ENCODE measurements at regions not wholly inside any gene's neighbourhood (a gene's known extent, or its start where the extent isn't known, plus 50 kb on each side); places are given as distances from the start of the nearest gene placed in this dataset.
"Not testable (repeated sequence)": the region's sequence is repeated elsewhere in the genome, so short reads cannot be mapped to it uniquely, and the experiment has no call there.

DNA sequence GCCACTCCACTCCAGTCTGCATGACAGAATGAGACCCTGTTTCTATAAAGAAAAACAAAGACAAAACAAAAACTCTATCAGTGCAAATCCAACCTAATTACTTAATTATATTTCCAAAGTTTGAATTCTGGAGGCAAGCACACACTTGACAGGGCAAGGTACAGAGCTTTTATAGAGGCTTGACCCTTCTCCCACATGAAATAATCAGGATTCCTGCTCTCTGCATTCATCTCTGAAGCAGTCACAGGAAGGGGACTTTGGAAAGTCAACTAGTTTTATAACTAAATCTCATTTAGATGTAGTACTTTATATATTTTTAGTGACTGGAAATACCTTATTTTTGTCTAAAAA, 91.9 kb upstream of the CHD1 start:
- no peak overlapping the region for H3K4me3 ChIP-seq
- H3K27ac ChIP-seq: no peak overlapping the region

GRCh38 chr5:99019812-99020697, 91.2 kb upstream of the CHD1 start:
- peak; percentile 64 for DNase-seq (ENCODE audit: low read depth, low spot score)
- H3K36me3 ChIP-seq (ENCODE audit: insufficient read depth, low read length): no peaks in the 10 kb centered on the region
- no peaks in the 10 kb centered on the region for H3K9me3 ChIP-seq (ENCODE audit: low read depth, low read length)
- no peak for TF ChIP-seq EZH2 (IDR thresholded peaks at IDR 0.05)
- TF ChIP-seq POLR2AphosphoS5 (IDR thresholded peaks at IDR 0.05; ENCODE audit: borderline replicate concordance, low read depth, low read length): no peak; the same call in 1 of the 2 replicates
- TF ChIP-seq FOXP2 (optimal IDR thresholded peaks at IDR 0.05; ENCODE audit: control extremely low read depth, extremely low read length, insufficient read depth): no peak
- H3K27ac ChIP-seq: peak overlapping the region; percentile 51; the same call in 1 of the 2 replicates
- no peak overlapping the region for H3K4me3 ChIP-seq
- H3K9ac ChIP-seq (ENCODE audit: insufficient read length): no peak overlapping the region

More for the DNA sequence above, 91.9 kb upstream of the CHD1 start:
- H3K9ac ChIP-seq (ENCODE audit: insufficient read length): no peak overlapping the region
- H3K36me3 ChIP-seq (ENCODE audit: insufficient read depth, low read length): no peaks in the 10 kb centered on the region
- TF ChIP-seq FOXP2 (optimal IDR thresholded peaks at IDR 0.05; ENCODE audit: control extremely low read depth, extremely low read length, insufficient read depth) (no peak), POLR2AphosphoS5 (IDR thresholded peaks at IDR 0.05; ENCODE audit: borderline replicate concordance, low read depth, low read length) (no peak), EZH2 (IDR thresholded peaks at IDR 0.05) (no peak)
- H3K9me3 ChIP-seq (ENCODE audit: low read depth, low read length): no peaks in the 10 kb centered on the region
- DNase-seq (ENCODE audit: low read depth, low spot score): no peak

DNA sequence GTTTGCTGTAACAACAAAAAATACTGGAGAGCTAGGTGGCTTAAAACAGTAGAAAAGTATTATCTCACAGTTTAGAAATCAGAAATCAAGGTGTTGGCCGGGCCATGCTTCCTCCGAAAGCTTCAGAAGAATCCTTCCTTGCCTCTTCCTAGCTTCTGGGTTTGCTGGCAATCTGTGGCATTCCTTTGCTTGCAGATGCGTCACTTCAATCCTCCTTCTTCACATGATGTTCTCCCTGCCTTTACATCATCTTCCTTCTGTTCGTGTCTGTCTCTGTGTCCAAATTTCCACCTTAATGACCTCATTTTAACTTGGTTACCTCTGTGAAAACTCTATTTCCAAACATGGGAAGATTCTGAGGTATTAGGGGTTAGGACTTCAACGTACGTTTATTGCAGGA, 90.4 kb upstream of the CHD1 start:
- no peak overlapping the region for H3K27ac ChIP-seq
- DNase-seq (ENCODE audit: low read depth, low spot score): no peak
- no peak overlapping the region for H3K4me3 ChIP-seq
- TF ChIP-seq FOXP2 (optimal IDR thresholded peaks at IDR 0.05; ENCODE audit: control extremely low read depth, extremely low read length, insufficient read depth) (no peak), EZH2 (IDR thresholded peaks at IDR 0.05) (no peak), POLR2AphosphoS5 (IDR thresholded peaks at IDR 0.05; ENCODE audit: borderline replicate concordance, low read depth, low read length) (no peak)
- H3K36me3 ChIP-seq (ENCODE audit: insufficient read depth, low read length): no peaks in the 10 kb centered on the region
- no peak overlapping the region for H3K9ac ChIP-seq (ENCODE audit: insufficient read length)
- H3K9me3 ChIP-seq (ENCODE audit: low read depth, low read length): no peaks in the 10 kb centered on the region

- Histone ChIP-seq H3K27ac (no peak overlapping the region), H3K36me3 (ENCODE audit: insufficient read depth, low read length) (no peaks in the 10 kb centered on the region), H3K4me3 (no peak overlapping the region), H3K9me3 (ENCODE audit: low read depth, low read length) (no peaks in the 10 kb centered on the region), H3K9ac (ENCODE audit: insufficient read length) (no peak overlapping the region)
- TF ChIP-seq FOXP2 (optimal IDR thresholded peaks at IDR 0.05; ENCODE audit: control extremely low read depth, extremely low read length, insufficient read depth): no peak
- no peak for TF ChIP-seq EZH2 (IDR thresholded peaks at IDR 0.05)
- no peak for TF ChIP-seq POLR2AphosphoS5 (IDR thresholded peaks at IDR 0.05; ENCODE audit: borderline replicate concordance, low read depth, low read length)
- no peak for DNase-seq (ENCODE audit: low read depth, low spot score)
These were observed 81.5 kb upstream of the CHD1 start for GRCh38 chr5:99010294-99010693.

GRCh38 chr5:99008009-99008408, 79.2 kb upstream of the CHD1 start:
- not testable (repeated sequence) for H3K36me3 ChIP-seq (ENCODE audit: insufficient read depth, low read length); DNase-seq (ENCODE audit: low read depth, low spot score); H3K9me3 ChIP-seq (ENCODE audit: low read depth, low read length); H3K9ac ChIP-seq (ENCODE audit: insufficient read length); H3K27ac ChIP-seq; H3K4me3 ChIP-seq

GRCh38 chr5:99005506-99005905, 76.7 kb upstream of the CHD1 start:
- H3K27ac ChIP-seq: no peak overlapping the region

DNA sequence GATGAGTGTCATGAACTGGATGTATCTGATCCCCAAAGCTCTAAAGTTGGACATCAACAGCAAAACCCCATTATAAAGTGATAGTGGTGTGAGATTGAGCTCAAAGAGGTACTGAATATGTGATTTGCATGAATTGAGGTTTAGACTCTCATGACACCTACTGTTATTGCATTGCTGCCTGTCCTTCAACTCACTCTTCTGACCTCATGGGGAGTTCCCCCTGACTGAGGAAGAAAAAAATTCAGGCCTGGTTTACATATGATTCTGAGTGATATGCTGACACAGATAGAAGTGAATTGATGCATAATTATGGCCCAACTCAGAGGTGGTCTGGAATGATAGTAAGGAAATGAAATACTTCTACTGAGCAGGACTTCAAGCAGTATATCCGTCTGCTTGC, 76.2 kb upstream of the CHD1 start:
- no peaks in the 10 kb centered on the region for H3K36me3 ChIP-seq (ENCODE audit: insufficient read depth, low read length)

More at GRCh38 chr5:99005506-99005905, 76.7 kb upstream of the CHD1 start:
- Histone ChIP-seq H3K36me3 (ENCODE audit: insufficient read depth, low read length) (no peaks in the 10 kb centered on the region), H3K9me3 (ENCODE audit: low read depth, low read length) (no peaks in the 10 kb centered on the region), H3K9ac (ENCODE audit: insufficient read length) (no peak overlapping the region), H3K4me3 (no peak overlapping the region)
- DNase-seq (ENCODE audit: low read depth, low spot score): no peak
- no peak for TF ChIP-seq FOXP2 (optimal IDR thresholded peaks at IDR 0.05; ENCODE audit: control extremely low read depth, extremely low read length, insufficient read depth)
- TF ChIP-seq EZH2 (IDR thresholded peaks at IDR 0.05): no peak
- TF ChIP-seq POLR2AphosphoS5 (IDR thresholded peaks at IDR 0.05; ENCODE audit: borderline replicate concordance, low read depth, low read length): no peak

GRCh38 chr5:99000876-99001275, 72.1 kb upstream of the CHD1 start:
- no peak for DNase-seq (ENCODE audit: low read depth, low spot score)
- no peaks in the 10 kb centered on the region for H3K9me3 ChIP-seq (ENCODE audit: low read depth, low read length)
- no peak overlapping the region for H3K4me3 ChIP-seq
- H3K36me3 ChIP-seq (ENCODE audit: insufficient read depth, low read length): no peaks in the 10 kb centered on the region
- no peak overlapping the region for H3K27ac ChIP-seq
- no peak for TF ChIP-seq EZH2 (IDR thresholded peaks at IDR 0.05)
- H3K9ac ChIP-seq (ENCODE audit: insufficient read length): no peak overlapping the region

More for the DNA sequence above, 76.2 kb upstream of the CHD1 start:
- DNase-seq (ENCODE audit: low read depth, low spot score): no peak
- Histone ChIP-seq H3K4me3 (no peak overlapping the region), H3K9ac (ENCODE audit: insufficient read length) (no peak overlapping the region), H3K9me3 (ENCODE audit: low read depth, low read length) (no peaks in the 10 kb centered on the region), H3K27ac (no peak overlapping the region)
- TF ChIP-seq POLR2AphosphoS5 (IDR thresholded peaks at IDR 0.05; ENCODE audit: borderline replicate concordance, low read depth, low read length): no peak
- no peak for TF ChIP-seq EZH2 (IDR thresholded peaks at IDR 0.05)
- no peak for TF ChIP-seq FOXP2 (optimal IDR thresholded peaks at IDR 0.05; ENCODE audit: control extremely low read depth, extremely low read length, insufficient read depth)

DNA sequence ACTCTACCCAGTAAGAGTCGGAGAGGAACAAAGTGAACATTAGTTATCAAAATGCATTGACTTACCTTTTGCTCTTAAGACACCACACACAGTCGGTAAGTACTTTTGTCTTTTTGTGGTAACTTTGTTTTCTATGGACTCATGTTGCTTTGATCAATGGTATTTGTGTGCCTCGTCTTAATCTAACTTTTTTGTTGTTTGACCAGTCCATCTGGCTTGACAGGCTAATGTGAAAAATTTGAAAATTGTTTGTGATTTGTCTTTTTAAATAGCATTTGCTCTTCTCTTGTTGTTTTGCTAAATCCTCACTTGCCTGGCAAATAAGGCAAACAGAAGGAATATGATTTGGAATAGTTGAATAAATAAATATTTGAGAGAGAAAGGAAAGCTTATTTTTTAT, 71.4 kb upstream of the CHD1 start:
- H3K9ac ChIP-seq (ENCODE audit: insufficient read length): no peak overlapping the region
- TF ChIP-seq FOXP2 (optimal IDR thresholded peaks at IDR 0.05; ENCODE audit: control extremely low read depth, extremely low read length, insufficient read depth) (no peak), POLR2AphosphoS5 (IDR thresholded peaks at IDR 0.05; ENCODE audit: borderline replicate concordance, low read depth, low read length) (no peak), EZH2 (IDR thresholded peaks at IDR 0.05) (no peak)
- H3K4me3 ChIP-seq: no peak overlapping the region
- no peak overlapping the region for H3K27ac ChIP-seq
- H3K36me3 ChIP-seq (ENCODE audit: insufficient read depth, low read length): no peaks in the 10 kb centered on the region
- DNase-seq (ENCODE audit: low read depth, low spot score): no peak
- H3K9me3 ChIP-seq (ENCODE audit: low read depth, low read length): no peaks in the 10 kb centered on the region
